HEK293 (cell line): ENCODE measurements at regions not wholly inside any gene's neighbourhood (a gene's known extent, or its start where the extent isn't known, plus 50 kb on each side); places are given as distances from the start of the nearest gene placed in this dataset.
A peak's percentile ranks its signal among the peaks of the same experiment; 100 is the strongest.
"Not testable (repeated sequence)": the region's sequence is repeated elsewhere in the genome, so short reads cannot be mapped to it uniquely, and the experiment has no call there.

Experiments used
- CTCF ChIA-PET: fragments of 350-600 bp; formaldehyde crosslinking; extraction: SDS; loops from one replicate; lab custom pipeline; 2021; ENCODE audit warnings: antibody characterized with exemption; lab: Yijun Ruan, JAX
- POLR2A ChIA-PET: fragments of 300-600 bp; formaldehyde crosslinking; extraction: SDS; loops from one replicate; lab custom pipeline; 2020; ENCODE audit warnings: antibody characterized with exemption, inconsistent platforms; lab: Yijun Ruan, JAX
- H3K27ac ChIP-seq: fragments of 200-500 bp; sonication (Bioruptor generic); 2 replicates; pipeline ENCODE4 v1.5.1; 2014; ENCODE audit warnings: low read depth, low read length, control low read depth, inconsistent platforms; ENCODE audit errors: extremely low read depth
- H3K36me3 ChIP-seq, 2 experiments: fragments of 200-500 bp in 1 of 2; sonication (Bioruptor generic) in 1 of 2; 1 replicate in 1 of 2; 2 replicates in 1 of 2; pipeline ENCODE4 v1.5.1; 2014 to 2017; ENCODE audit warnings: inconsistent platforms in 2 of 2, low read length in 2 of 2; ENCODE audit not compliant: control insufficient read depth in 2 of 2, insufficient read depth in 1 of 2
- H3K4me1 ChIP-seq: fragments of 200-500 bp; sonication (Bioruptor generic); 2 replicates; pipeline ENCODE4 v1.5.1; 2014; ENCODE audit warnings: mild to moderate bottlenecking, low read length, inconsistent platforms; ENCODE audit not compliant: control insufficient read depth, insufficient read depth
- H3K4me3 ChIP-seq: 2 replicates; pipeline ENCODE4 v1.5.1; 2011; ENCODE audit warnings: low read depth, mild to moderate bottlenecking, control low read depth, low read length, moderate library complexity
- H3K9me3 ChIP-seq: fragments of 200-500 bp; sonication (Bioruptor generic); 2 replicates; pipeline ENCODE4 v1.5.1; 2014; ENCODE audit warnings: low read depth, low read length, inconsistent platforms; ENCODE audit not compliant: control insufficient read depth, insufficient read depth
- GLI2 ChIP-seq: fragments of 450-650 bp; formaldehyde crosslinking; IDR thresholded peaks from 2 replicates; pipeline ENCODE4; 2017; ENCODE audit warnings: missing biosample characterization, missing genetic modification characterization, low read depth, borderline replicate concordance
- HOXA7 ChIP-seq: sonication (generic); formaldehyde crosslinking; IDR thresholded peaks from 2 replicates; pipeline ENCODE4 v1.8.1; 2022; ENCODE audit warnings: missing genetic modification reagents, borderline replicate concordance
- INSM2 ChIP-seq: fragments of 450-650 bp; formaldehyde crosslinking; IDR thresholded peaks from 2 replicates; pipeline ENCODE4 v1.5.1; 2016; ENCODE audit warnings: missing biosample characterization, missing genetic modification characterization
- KLF1 ChIP-seq: fragments of 450-650 bp; formaldehyde crosslinking; IDR thresholded peaks from 2 replicates; pipeline ENCODE4 v1.5.1; 2016; ENCODE audit warnings: missing biosample characterization, missing genetic modification characterization
- KLF7 ChIP-seq: fragments of 450-650 bp; formaldehyde crosslinking; IDR thresholded peaks from 2 replicates; pipeline ENCODE4 v1.5.1; 2016; ENCODE audit warnings: missing biosample characterization, missing genetic modification characterization, borderline replicate concordance
- PRDM2 ChIP-seq: fragments of 450-650 bp; formaldehyde crosslinking; IDR thresholded peaks from 2 replicates; pipeline ENCODE4 v1.5.1; 2016; ENCODE audit warnings: missing biosample characterization, missing genetic modification characterization, borderline replicate concordance
- WT1 ChIP-seq: fragments of 450-650 bp; formaldehyde crosslinking; IDR thresholded peaks from 2 replicates; pipeline ENCODE4 v1.5.1; 2016; ENCODE audit warnings: missing biosample characterization, missing genetic modification characterization
- ZBTB26 ChIP-seq: fragments of 450-650 bp; formaldehyde crosslinking; optimal IDR thresholded peaks from 2 replicates; pipeline ENCODE3; 2016; ENCODE audit warnings: missing biosample characterization, mild to moderate bottlenecking, missing genetic modification characterization
- ZNF146 ChIP-seq: fragments of 450-650 bp; formaldehyde crosslinking; IDR thresholded peaks from 2 replicates; pipeline ENCODE4 v1.5.1; 2016; ENCODE audit warnings: missing biosample characterization, missing genetic modification characterization
- ZNF16 ChIP-seq: fragments of 450-650 bp; formaldehyde crosslinking; IDR thresholded peaks from 2 replicates; pipeline ENCODE4 v1.5.1; 2016; ENCODE audit warnings: low read depth, missing biosample characterization, missing genetic modification characterization
- ZNF18 ChIP-seq: fragments of 450-650 bp; formaldehyde crosslinking; IDR thresholded peaks from 2 replicates; pipeline ENCODE4 v1.5.1; 2016; ENCODE audit warnings: missing biosample characterization, missing genetic modification characterization
- ZNF223 ChIP-seq: fragments of 450-650 bp; formaldehyde crosslinking; IDR thresholded peaks from 2 replicates; pipeline ENCODE4 v1.5.1; 2016; ENCODE audit warnings: missing biosample characterization, missing genetic modification characterization
- ZNF239 ChIP-seq: fragments of 450-650 bp; formaldehyde crosslinking; IDR thresholded peaks from 2 replicates; pipeline ENCODE4 v1.5.1; 2016; ENCODE audit warnings: missing biosample characterization, missing genetic modification characterization
- ZNF311 ChIP-seq: fragments of 450-650 bp; formaldehyde crosslinking; IDR thresholded peaks from 2 replicates; pipeline ENCODE4 v1.5.1; 2017; ENCODE audit warnings: missing biosample characterization, missing genetic modification characterization, borderline replicate concordance
- ZNF391 ChIP-seq: fragments of 450-650 bp; formaldehyde crosslinking; IDR thresholded peaks from 2 replicates; pipeline ENCODE4 v1.5.1; 2016; ENCODE audit warnings: low read depth, missing biosample characterization, missing genetic modification characterization, borderline replicate concordance
- ZNF423 ChIP-seq: fragments of 450-650 bp; formaldehyde crosslinking; IDR thresholded peaks from 2 replicates; pipeline ENCODE4 v1.5.1; 2016; ENCODE audit warnings: missing biosample characterization, missing genetic modification characterization
- ZNF580 ChIP-seq: fragments of 450-650 bp; formaldehyde crosslinking; IDR thresholded peaks from 2 replicates; pipeline ENCODE4 v1.5.1; 2016; ENCODE audit warnings: missing biosample characterization, missing genetic modification characterization
- ZNF677 ChIP-seq: fragments of 450-650 bp; IDR thresholded peaks from 2 replicates; pipeline ENCODE4 v1.5.0; 2018; ENCODE audit warnings: missing biosample characterization, mild to moderate bottlenecking, missing genetic modification characterization, moderate library complexity

GRCh38 chr6:134386482-134386881 lies 68.6 kb upstream of the SGK1 start:
- H3K27ac ChIP-seq, H3K4me3 ChIP-seq, H3K36me3 ChIP-seq, H3K9me3 ChIP-seq, H3K4me1 ChIP-seq: not testable (repeated sequence)
- ChIA-PET POLR2A (interaction anchor here (0.6 kb wide), 1 partner anchor 127 kb away, joined by 6 read pairs; no protein-coding TSS in a partner anchor), CTCF (interaction anchor here (0.9 kb wide), 1 partner anchor 389 kb away, joined by 3 read pairs; no protein-coding TSS in a partner anchor)
- peak; percentile 98 for TF ChIP-seq ZNF146 (tag by site-specific recombination)
- TF ChIP-seq ZNF580 (tag by site-specific recombination): peak; percentile 71

- Histone ChIP-seq H3K36me3 (no peaks in the 10 kb centered on the region), H3K9me3 (no peaks in the 10 kb centered on the region), H3K27ac (no peak overlapping the region), H3K4me3 (no peak overlapping the region), H3K4me1 (peaks cover 7% of the 10 kb centered on the region)
- ChIA-PET CTCF (interaction anchor here (0.6 to 0.7 kb wide), 4 partner anchors 15 to 270 kb away, joined by 3 to 5 read pairs (median 4); no protein-coding TSS in a partner anchor), POLR2A (no interaction called here)
- TF ChIP-seq INSM2 (tag by site-specific recombination) (no peak), ZNF16 (tag by site-specific recombination) (no peak), PRDM2 (tag by site-specific recombination) (no peak), ZNF677 (tag by site-specific recombination) (no peak), ZBTB26 (tag by site-specific recombination) (no peak), ZNF239 (tag by site-specific recombination) (no peak), KLF7 (tag by site-specific recombination) (no peak), GLI2 (no peak), ZNF423 (no peak), ZNF391 (tag by site-specific recombination) (no peak), KLF1 (tag by site-specific recombination) (no peak), ZNF223 (tag by site-specific recombination) (no peak), HOXA7 (CRISPR knock-in tag) (no peak), ZNF311 (tag by site-specific recombination) (no peak), WT1 (no peak), ZNF18 (tag by site-specific recombination) (no peak)
Observed at GRCh38 chr6:134381959-134382358, 64.0 kb upstream of the SGK1 start.
